ENCODE measurements at regions not wholly inside any gene's neighbourhood (a gene's known extent, or its start where the extent isn't known, plus 50 kb on each side); places are given as distances from the start of the nearest gene placed in this dataset.

- no peak for TF ChIP-seq MED1 (CRISPR knock-in tag; IDR thresholded peaks at IDR 0.05; ENCODE audit: borderline replicate concordance)
- no peak for TF ChIP-seq BCL6 (CRISPR knock-in tag; IDR thresholded peaks at IDR 0.05)
- TF ChIP-seq ZNF551 (CRISPR knock-in tag; IDR thresholded peaks at IDR 0.05): no peak
- TF ChIP-seq C11orf30 (IDR thresholded peaks at IDR 0.05; ENCODE audit: low read depth): no peak
- TF ChIP-seq POLR2A (conservative IDR thresholded peaks at IDR 0.05): no peak
- TF ChIP-seq ZFP36 (IDR thresholded peaks at IDR 0.05; ENCODE audit: low read depth, low read length, partially characterized antibody): no peak
- TF ChIP-seq HOMEZ (CRISPR knock-in tag; IDR thresholded peaks at IDR 0.05): no peak
- no peak for TF ChIP-seq CTCF (IDR thresholded peaks at IDR 0.05 in 2 of 3, conservative IDR thresholded peaks at IDR 0.05 in 1 of 3; ENCODE audit: insufficient read depth in 2 of 3, low read depth in 1 of 3, low read length in 3 of 3)
- TF ChIP-seq PML (IDR thresholded peaks at IDR 0.05; ENCODE audit: low read length): no peak
- TF ChIP-seq NR1H2 (CRISPR knock-in tag; IDR thresholded peaks at IDR 0.05): no peak
- no peak for TF ChIP-seq ZNF121 (CRISPR knock-in tag; conservative IDR thresholded peaks at IDR 0.05)
These were observed 1276.4 kb downstream of the SLC16A7 start for GRCh38 chr12:60872219-60872618.

All from K562 (cell line).